OCI-LY1 (cell line): ENCODE measurements at regions not wholly inside any gene's neighbourhood (a gene's known extent, or its start where the extent isn't known, plus 50 kb on each side); places are given as distances from the start of the nearest gene placed in this dataset.

Source experiments
- H2AFZ ChIP-seq: fragments of 200-600 bp; sonication (generic), shearing (Covaris generic); 2 replicates; pipeline ENCODE4 v1.6.0; 2014; ENCODE audit warnings: antibody characterized with exemption, mild to moderate bottlenecking, low read length
- H3F3A ChIP-seq: fragments of 200-600 bp; sonication (generic), shearing (Covaris generic); 2 replicates; pipeline ENCODE4 v1.6.0; 2014; ENCODE audit warnings: mild to moderate bottlenecking, antibody characterized with exemption, low read length, moderate library complexity; ENCODE audit not compliant: insufficient read depth
- H3K27ac ChIP-seq: fragments of 200-600 bp; sonication (generic); 2 replicates; pipeline ENCODE4 v1.5.1; 2014; ENCODE audit warnings: low read length, mixed run types, mild to moderate bottlenecking, low read depth; ENCODE audit not compliant: poor library complexity, severe bottlenecking
- H3K27me3 ChIP-seq: fragments of 200-600 bp; sonication (generic); 2 replicates; pipeline ENCODE4 v1.6.0; 2014; ENCODE audit warnings: antibody characterized with exemption, mild to moderate bottlenecking, low read length, moderate library complexity; ENCODE audit not compliant: insufficient read depth
- H3K36me3 ChIP-seq: fragments of 200-600 bp; sonication (generic); 2 replicates; pipeline ENCODE4 v1.6.1; 2014; ENCODE audit warnings: mild to moderate bottlenecking, antibody characterized with exemption, low read length, moderate library complexity, mixed read lengths; ENCODE audit not compliant: insufficient read depth
- H3K4me1 ChIP-seq: fragments of 200-600 bp; sonication (generic); 2 replicates; pipeline ENCODE4 v1.5.1; 2014; ENCODE audit warnings: mild to moderate bottlenecking, low read length, moderate library complexity; ENCODE audit not compliant: insufficient read depth, severe bottlenecking
- H3K4me2 ChIP-seq: fragments of 200-600 bp; sonication (generic), shearing (Covaris generic); 2 replicates; pipeline ENCODE4 v1.6.1; 2014; ENCODE audit warnings: low read length
- H3K4me3 ChIP-seq: fragments of 200-600 bp; sonication (generic); 2 replicates; pipeline ENCODE4 v1.5.1; 2014; ENCODE audit warnings: low read length, low read depth, mild to moderate bottlenecking, mixed read lengths; ENCODE audit not compliant: poor library complexity, severe bottlenecking
- H3K79me2 ChIP-seq: fragments of 200-600 bp; shearing (Covaris generic); 2 replicates; pipeline ENCODE4 v1.6.1; 2016; ENCODE audit warnings: mixed run types, low read length, mixed read lengths; ENCODE audit not compliant: insufficient read depth
- H3K9ac ChIP-seq: fragments of 200-600 bp; sonication (generic), shearing (Covaris generic); 2 replicates; pipeline ENCODE4 v1.6.1; 2014; ENCODE audit warnings: mild to moderate bottlenecking, low read length, mixed read lengths
- H3K9me2 ChIP-seq: fragments of 200-600 bp; sonication (generic), shearing (Covaris generic); 2 replicates; pipeline ENCODE4 v1.6.1; 2014; ENCODE audit warnings: low read depth, mild to moderate bottlenecking, low read length, mixed read lengths
- H3K9me3 ChIP-seq: fragments of 200-600 bp; shearing (Covaris generic); 2 replicates; pipeline ENCODE4 v1.6.1; 2014; ENCODE audit warnings: low read length, mixed read lengths
- H4K20me1 ChIP-seq: fragments of 200-600 bp; sonication (generic), shearing (Covaris generic); 2 replicates; pipeline ENCODE4 v1.6.0; 2016; ENCODE audit warnings: mild to moderate bottlenecking, low read length; ENCODE audit not compliant: insufficient read depth
- CTCF ChIP-seq: fragments of 200-600 bp; sonication (generic), shearing (Covaris generic); IDR thresholded peaks from 2 replicates; pipeline ENCODE4 v1.5.1; 2017; ENCODE audit warnings: mild to moderate bottlenecking, antibody characterized with exemption, low read length, moderate library complexity, mixed read lengths
- EZH2 ChIP-seq: fragments of 200-600 bp; sonication (generic), shearing (Covaris generic); IDR thresholded peaks from 2 replicates; pipeline ENCODE4 v1.8.0; 2017; ENCODE audit warnings: borderline replicate concordance, mixed run types, mild to moderate bottlenecking, antibody characterized with exemption, low read length, moderate library complexity, mixed read lengths

- Histone ChIP-seq H3F3A (no peaks in the 10 kb centered on the region), H3K36me3 (no peaks in the 10 kb centered on the region), H3K4me3 (no peak overlapping the region), H3K27me3 (no peaks in the 10 kb centered on the region), H2AFZ (no peak overlapping the region), H3K79me2 (no peaks in the 10 kb centered on the region), H3K9ac (no peak overlapping the region), H3K9me3 (no peaks in the 10 kb centered on the region), H3K4me2 (no peak overlapping the region), H3K9me2 (no peaks in the 10 kb centered on the region), H4K20me1 (no peaks in the 10 kb centered on the region), H3K27ac (no peak overlapping the region), H3K4me1 (no peaks in the 10 kb centered on the region)
- TF ChIP-seq EZH2 (no peak), CTCF (no peak)
These were observed 229.6 kb upstream of the TBC1D5 start for GRCh38 chr3:17972030-17972429.

GRCh38 chr3:17969985-17970568 is 227.6 kb upstream of the TBC1D5 start:
- Histone ChIP-seq H3K36me3 (no peaks in the 10 kb centered on the region), H2AFZ (no peak overlapping the region), H4K20me1 (no peaks in the 10 kb centered on the region), H3K79me2 (no peaks in the 10 kb centered on the region), H3K9me2 (no peaks in the 10 kb centered on the region), H3K9ac (no peak overlapping the region), H3K4me3 (no peak overlapping the region), H3K27ac (no peak overlapping the region), H3K4me1 (no peaks in the 10 kb centered on the region), H3F3A (no peaks in the 10 kb centered on the region), H3K27me3 (no peaks in the 10 kb centered on the region), H3K4me2 (no peak overlapping the region), H3K9me3 (no peaks in the 10 kb centered on the region)
- TF ChIP-seq CTCF (no peak), EZH2 (no peak)

- H3K9me3 ChIP-seq: no peaks in the 10 kb centered on the region
- H3K36me3 ChIP-seq: no peaks in the 10 kb centered on the region
- no peaks in the 10 kb centered on the region for H3K9me2 ChIP-seq
- no peak overlapping the region for H3K4me2 ChIP-seq
- no peak overlapping the region for H3K9ac ChIP-seq
- no peak overlapping the region for H3K4me3 ChIP-seq
- H3K27me3 ChIP-seq: no peaks in the 10 kb centered on the region
- H2AFZ ChIP-seq: no peak overlapping the region
- no peak overlapping the region for H3K27ac ChIP-seq
- H4K20me1 ChIP-seq: no peaks in the 10 kb centered on the region
- H3F3A ChIP-seq: no peaks in the 10 kb centered on the region
- no peaks in the 10 kb centered on the region for H3K4me1 ChIP-seq
- no peaks in the 10 kb centered on the region for H3K79me2 ChIP-seq
- TF ChIP-seq CTCF (no peak), EZH2 (no peak)
These were observed 226.8 kb upstream of the TBC1D5 start for GRCh38 chr3:17969244-17969643.
